NCI-H1048 (cell line): ENCODE measurements at regions not wholly inside any gene's neighbourhood (a gene's known extent, or its start where the extent isn't known, plus 50 kb on each side); places are given as distances from the start of the nearest gene placed in this dataset.

Source experiments
- DNase-seq: peaks from one replicate; lab custom pipeline; 2025; lab: John Stamatoyannopoulos, UW

DNA sequence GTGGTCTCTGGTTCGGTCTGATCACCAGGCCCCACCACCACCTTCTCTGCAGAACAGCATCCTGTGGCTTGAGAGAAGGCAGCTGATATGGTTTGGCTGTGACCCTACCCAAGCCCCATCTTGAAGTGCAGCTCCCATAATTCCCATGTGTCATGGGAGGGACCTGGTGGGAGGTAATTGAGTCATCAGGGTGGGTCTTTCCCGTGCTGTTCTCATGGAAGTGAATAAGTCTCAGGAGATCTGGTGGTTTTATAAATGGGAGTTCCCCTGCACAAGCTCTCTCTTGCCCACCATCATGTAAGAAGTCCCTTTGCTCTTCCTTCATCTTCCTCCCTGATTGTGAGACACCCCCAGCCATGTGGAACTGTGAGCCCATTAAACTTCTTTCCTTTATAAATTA is 352.3 kb upstream of the CDH5 start:
- DNase-seq, result no peak

DNA sequence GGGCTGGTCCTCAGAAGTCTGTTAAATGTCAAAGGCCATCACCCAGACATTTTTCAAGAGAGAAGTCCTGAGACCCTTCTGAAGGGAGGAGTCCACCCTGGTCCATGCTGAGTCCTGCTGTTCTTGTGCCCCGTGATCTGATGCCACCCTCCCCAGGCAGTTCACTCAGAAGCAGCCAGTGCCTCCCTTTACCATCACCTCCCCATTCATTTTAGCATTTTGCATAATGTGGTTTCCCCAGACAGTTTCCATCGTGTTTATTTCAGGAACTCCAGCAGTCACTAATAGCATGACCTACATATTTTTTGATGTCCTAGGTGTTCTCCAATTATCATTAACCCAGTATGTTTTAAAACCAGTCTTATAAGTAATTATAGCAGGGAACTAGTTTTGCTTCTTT is 353.0 kb upstream of the CDH5 start:
- DNase-seq, result no peak

DNA sequence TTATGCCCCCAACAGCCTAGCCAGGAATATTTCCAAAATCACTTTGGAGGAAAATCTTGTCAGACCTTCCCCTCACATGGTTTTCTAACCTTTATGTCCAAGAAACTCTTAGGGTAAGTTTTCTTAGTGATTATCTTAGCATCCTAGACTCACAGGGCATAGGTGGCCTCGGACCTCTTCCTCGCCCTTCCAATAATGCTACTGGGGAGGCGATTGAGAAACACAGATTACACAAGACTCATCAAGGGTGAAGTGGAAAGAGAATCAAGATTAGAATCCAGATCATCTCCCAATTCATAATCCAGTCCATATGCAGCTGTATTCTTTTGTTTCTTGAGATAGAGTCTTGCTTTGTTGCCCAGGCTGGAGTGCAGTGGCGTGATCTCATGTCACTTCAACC is 358.4 kb upstream of the CDH5 start:
- DNase-seq, result no peak

DNA sequence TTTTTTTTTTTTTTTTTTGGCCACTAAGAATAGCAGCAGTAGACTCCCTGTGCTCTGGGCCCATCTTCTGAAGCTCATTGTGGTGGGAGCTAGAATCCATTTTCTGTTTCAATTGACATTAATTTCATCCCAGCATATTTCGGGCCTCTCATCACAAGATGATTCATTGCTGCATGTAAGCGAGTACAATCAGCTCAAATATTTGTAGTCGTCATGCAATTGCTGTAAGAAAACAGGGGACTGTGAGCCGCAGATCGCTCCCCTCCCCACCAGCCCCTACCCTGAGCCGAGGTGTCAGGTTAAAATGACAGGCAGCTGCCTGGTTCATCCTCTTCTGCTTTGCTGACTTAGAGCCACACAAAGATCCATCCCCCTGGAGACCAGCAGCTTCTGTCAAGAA is 358.8 kb upstream of the CDH5 start:
- DNase-seq, result no peak

DNA sequence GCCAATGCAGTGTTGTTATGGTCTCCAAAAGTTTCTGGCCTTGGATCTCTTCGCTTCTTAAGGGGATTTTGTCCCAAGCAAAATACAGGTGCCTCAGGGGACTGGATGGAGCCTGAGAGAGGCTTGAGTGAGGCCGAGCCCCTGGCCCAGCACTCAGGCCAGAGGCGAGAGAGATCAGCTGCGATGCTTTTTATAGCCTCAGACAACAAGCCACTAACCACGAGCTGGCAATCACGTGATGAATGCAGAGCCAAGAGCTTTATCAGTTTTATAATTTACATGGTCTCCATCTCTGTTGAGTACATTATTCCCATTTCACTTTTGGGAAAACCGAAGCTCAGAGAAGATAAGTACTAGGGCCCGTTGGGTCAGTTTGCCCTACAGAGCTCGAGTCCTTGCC is 360.0 kb upstream of the CDH5 start:
- DNase-seq, result no peak

DNA sequence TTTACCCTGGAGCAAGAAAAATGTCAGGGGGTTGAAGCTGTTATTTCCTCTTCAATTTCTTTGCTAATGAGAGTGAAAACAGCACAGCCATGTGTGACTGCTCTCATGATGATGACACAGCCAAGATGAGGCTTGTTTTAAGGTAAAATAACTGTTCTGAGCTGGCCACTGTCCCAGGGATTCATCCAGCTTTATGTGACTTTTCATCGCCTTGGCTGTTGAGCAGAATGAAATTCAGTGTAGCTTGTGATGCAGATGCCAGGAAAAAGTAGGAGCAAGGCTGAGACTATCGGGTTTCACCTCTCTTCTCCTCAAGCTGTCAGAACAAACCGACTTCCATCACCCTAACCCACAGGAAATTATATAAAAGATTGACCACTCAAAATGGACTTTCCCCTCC is 361.8 kb upstream of the CDH5 start:
- no peak for DNase-seq

DNA sequence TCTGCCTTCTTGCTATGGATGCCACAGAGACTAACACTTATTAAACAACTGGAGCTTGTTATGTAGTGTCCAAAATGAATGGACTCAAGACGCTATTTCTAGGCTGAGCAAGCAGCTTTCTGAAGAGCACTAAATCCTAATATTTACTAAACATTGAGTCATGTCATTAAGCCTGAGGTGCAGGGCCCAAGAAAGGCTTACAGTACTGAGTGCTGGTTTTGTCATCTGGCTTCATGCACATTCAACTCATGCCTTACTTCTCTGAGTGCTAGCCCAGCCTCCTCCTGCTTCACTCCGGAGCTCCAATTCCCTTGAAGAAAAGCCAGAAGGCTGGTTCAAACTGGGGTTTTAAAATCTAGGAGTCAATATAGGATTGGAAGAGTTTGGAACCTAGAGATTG is 363.3 kb upstream of the CDH5 start:
- DNase-seq, result no peak

DNA sequence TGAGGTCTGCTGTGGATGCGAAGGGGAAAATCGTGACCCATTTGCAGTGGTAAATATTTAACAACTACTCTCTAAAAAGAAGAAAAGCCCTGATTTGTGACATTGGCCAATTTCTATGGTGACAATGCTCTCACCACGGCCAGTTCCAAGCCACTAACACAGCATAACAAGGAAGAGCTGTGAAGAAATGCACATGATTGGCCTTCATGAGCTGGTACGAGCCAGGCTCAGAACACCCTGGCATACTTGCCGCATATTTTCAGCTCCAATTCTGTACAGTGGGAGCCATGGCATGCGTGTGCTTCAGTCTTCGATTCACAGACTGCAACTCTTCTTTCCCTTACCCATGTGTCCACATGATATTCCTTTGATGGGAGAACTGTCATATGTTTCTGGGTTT is 363.9 kb upstream of the CDH5 start:
- DNase-seq, result no peak

DNA sequence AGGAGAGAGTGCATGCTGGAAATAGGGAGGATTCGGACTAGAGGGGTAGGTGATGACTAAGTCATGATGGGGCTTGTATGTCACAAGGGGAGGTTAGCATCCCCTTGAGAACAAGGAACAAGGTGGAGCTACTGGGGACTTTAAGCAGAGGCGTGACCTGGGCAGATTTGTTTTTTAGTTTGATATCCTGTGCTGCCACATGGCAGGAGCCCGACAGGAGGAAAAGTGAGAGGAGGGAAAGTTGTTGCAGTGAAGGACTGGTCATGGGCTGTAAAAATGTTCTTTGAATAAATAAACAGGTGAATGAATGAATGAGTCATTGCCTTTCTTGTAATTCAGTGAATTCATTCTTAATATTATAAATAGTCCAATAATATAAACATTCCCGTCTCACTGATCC is 365.1 kb upstream of the CDH5 start:
- DNase-seq, result no peak

DNA sequence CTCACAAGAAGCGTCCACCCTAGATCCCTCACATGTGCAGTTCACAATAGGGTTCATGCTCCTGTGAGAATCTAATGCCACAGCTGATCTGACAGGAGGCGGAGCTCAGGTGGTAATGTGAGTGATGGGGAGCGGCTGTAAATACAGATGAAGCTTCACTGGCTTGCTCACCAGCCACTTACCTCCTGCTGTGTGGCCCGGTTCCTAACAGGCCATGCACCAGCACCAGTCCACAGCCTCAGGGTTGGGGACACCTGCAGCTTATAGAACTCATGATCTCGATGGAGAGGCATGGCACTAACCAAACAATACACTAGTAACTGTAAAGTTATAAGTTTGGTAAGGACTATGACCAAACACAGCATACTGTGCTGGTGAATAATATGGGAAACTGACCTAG is 368.0 kb upstream of the CDH5 start:
- no peak for DNase-seq

DNA sequence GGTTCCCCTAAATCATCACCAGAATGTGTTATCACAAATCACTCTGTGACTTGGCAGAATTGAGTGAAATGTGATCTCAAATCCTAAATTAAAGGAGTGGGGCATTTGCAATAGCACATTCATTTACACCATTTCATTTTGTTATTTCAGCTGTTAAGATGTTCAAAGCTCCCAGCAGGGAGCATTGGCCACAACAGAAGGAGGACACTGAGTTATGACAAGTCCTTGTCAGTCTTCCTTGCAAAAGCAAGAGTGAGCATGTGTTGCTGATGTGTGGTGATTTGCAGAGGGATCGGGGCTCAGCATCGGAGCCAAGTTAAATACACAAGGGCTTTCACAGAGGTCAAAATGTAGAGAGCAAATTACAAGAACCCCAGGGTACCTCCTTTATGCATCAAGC is 372.2 kb upstream of the CDH5 start:
- DNase-seq, result no peak

DNA sequence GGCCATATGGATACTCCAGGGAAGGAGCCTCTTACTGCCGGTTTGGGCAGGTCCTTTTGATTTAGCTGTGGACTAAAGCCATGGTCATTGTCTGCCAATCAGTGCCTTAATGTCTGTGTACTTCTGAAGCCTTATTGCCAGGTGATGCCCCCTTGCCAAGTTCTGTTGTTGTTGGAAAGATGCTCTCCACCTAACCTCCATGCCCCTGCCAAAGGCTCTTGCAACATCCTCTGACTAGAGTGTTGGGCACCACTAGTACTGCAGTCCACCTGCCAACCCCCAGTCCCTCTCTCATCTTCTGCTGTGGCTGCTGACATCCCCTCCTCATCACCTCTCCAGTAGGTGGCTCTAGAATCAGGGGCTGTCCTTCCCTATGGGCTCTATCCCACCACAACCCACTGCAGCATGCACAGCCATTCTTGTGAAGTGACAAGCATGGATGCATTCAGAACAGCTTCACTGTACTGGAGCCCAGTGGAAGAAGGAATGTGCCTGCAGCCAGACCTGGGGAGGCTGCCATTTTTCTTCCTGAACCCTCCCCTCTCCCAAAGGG is 375.3 kb upstream of the CDH5 start:
- DNase-seq, result no peak

DNA sequence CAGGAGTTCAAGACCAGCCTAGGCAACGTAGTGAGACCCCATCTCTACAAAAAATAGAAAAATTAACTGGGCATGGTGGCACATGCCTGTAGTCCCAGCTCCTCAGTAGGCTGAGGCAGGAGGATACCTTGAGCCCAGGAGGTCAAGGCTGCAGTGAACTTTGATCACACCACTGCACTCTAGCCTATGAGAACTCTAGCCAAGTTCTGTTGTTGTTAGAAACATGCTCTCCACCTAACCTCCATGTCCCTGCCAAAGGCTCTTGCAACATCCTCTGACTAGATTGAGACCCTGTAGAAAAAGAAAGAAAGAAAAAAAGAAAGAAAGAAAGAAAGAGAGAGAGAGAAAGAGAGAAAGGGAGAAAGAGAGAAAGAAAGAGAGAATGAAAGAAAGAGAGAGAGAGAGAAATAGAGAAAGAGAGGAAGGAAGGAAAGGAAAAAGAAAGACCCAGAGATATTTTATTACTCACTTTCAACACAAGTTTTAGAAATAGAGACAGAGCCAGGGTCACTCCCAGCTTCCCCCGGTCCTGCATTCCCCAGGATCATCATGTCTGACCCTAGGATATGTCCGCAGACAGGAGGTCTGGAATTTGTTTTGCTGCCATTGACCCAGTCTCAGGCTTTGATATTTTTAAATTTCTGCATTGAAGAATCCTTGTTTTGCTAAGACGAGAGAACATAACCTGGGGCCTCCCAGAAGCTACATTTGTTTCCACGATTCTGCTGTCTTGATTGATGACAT is 376.5 kb upstream of the CDH5 start:
- no peak for DNase-seq

DNA sequence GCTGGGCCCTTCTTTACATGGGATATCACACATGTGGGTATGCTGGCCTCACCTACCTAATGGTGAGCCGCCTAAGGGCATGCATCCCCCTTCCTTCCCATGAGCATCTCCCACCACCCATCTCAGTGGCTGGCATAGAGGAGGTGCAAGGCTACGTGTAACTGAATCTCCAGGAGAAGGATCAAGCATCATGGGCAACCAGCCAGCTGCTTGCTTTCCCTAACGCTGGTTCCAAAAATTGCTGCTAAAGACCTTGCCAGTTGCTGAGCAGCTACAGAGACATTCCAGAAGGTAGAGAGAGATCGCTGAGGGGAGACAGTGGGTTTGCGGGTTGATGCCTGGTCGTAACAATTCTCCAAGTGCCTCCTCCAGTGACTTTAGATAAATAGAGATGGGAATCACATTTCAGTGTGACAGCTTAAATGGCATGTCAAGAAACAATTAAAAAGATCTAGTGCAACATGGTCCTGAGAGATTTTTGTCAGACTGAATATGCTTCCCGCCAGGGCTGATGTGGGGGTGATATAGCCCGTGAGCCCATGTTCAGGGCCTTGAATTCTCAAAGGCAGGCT is 378.4 kb upstream of the CDH5 start:
- DNase-seq, result no peak

DNA sequence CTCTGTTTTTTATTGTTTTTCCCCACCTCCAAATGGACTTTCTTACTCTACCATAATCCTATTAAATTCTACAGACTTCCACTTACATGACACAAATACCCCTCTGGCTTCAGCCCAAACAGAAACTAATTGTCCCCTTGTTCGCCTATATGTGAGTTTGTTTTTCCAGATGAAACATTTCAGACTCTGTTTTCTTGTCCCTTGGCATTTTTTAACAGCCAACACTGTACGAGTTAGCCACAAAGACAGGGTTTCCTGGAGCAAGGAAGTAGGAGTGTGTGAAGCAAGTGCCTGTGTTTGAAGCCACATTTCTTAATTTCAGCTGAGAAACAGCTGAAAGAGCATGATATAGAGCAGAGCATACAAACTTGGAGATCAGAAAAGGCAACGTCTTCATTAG is 382.2 kb upstream of the CDH5 start:
- DNase-seq, result no peak

DNA sequence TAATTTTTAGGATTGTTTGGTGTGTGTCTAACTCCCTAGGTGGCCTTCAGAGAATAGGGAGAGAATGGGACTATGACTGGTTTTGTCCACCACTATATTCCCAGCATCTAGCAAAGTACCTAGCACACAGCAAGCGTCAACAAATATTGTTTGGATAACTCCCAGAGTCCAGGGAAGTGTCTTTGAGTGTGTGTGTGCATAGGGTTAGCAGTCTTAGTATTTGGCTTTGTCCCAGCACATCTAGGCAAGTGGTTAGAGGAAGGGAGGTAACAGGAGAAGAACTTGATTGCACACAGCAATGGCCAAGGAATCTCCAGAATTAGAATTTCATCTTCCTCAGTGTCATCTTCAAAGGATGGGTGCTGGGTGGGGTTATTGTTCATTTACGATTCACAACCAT is 385.4 kb upstream of the CDH5 start:
- DNase-seq, result no peak

DNA sequence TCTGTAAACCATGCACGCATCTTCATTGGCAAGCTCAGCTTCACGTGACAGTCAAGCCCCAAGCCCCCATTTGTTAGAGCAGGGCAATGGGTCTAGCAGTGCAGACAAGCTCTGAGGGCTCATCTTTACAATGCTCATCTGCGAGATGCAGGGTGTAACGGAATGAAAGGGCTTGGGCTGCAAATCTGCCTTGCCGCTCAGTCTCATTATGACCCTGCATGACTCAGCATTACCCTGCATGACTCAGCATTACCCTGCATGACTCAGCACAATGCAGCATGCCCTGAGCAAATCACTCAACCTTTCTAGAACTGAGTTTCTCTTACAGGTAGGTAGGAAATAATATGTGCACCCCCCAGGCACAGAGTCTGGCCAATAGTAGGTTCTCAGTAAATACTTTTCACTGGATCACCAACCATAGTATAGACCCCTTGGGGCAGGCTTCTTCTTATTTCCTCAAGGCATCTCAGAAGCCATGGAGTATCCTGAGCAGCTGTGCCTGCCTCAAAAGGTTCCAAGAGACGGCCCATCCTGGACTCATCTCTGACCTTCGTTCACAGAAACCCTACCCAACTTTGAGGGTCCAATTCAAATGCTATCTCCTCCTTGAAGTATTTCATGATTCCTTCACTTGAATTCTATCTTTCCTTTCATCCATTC is 391.3 kb upstream of the CDH5 start:
- DNase-seq, result no peak

DNA sequence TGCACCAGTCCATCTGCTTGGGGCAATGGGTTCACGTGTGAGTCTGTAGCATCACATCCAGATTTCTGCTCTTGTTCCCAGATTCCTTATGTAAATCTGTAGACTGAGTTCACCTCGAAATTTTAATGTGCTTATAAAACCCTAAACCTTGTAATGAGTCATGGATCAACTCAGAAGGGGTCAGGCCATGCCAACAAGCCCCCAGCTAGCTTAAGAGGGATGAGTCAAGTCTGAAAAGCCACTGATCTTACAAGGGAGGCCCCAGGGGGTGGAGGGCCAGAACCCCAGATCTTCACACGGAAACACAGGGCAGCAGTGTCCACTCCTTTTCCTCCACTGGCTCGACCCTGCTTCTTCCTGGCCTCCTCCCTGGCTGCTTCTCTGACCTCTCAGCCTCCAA is 399.1 kb upstream of the CDH5 start:
- DNase-seq, result no peak

DNA sequence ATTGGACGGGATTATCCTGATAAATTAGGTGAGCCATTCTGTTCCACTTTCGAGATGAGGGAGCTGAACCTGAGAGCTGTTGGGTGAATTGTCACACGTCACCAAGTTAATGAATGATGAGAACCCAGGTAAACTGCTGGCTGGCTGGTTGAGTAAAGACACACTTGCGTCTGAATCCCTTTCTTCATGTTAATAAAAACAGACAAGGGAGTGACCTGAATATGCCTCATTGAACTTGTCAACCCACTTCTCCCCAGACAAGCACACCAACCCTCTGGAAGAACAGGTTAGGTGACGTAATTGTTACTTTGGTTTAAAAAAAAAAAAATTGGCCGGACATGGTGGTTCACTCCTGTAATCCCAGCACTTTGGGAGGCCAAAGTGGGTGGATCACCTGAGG is 400.9 kb upstream of the CDH5 start:
- no peak for DNase-seq

DNA sequence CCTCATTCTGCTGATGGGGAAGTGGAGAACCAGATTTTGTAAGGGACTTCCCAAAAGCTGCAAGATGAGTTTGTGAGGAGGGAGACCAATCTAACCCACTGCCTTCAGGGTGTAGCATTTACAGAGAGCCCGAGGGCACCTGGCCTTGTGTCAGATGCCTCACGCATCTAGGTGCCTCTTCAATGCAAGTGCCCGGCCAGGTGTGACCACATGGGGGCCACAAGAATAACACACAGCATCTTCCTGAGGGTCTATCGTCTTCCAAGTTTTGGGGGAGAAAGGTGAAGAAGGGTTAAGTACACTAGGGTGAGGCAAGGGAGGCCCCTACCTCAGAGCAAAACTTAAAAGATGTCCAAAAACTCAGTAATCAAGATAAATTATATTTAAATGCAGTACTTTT is 401.7 kb upstream of the CDH5 start:
- no peak for DNase-seq

DNA sequence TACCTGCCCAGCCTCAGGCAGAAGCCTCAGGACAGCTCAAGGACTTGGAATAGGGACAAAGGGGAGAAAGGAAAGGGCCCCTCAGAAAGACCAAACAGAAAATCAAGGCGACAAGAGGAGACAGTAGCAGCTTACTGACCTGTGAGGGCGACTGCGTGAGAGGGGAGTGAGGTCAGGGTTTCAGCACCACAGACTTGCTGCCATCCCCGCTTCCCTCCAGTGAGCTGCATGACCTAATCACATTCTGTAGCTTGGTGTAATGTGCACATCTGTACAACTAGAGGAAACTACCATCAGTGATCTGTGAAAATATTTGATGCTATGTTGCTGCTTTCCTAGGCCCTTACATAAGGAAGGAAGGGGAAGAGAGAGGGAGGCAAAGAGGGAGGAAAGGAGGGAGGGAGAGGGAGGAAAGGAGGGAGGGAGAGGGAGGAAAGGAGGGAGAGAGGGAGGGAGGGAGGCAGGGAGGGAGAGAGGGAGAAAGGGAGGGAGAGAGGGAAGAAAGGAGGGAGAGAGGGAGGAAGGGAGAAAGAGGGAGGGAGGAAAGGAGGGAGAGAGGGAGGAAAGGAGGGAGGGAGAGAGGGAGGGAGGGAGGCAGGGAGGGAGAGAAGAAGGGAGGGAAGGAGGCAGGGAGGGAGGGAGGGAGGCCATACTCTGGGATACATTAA is 404.9 kb upstream of the CDH5 start:
- no peak for DNase-seq

DNA sequence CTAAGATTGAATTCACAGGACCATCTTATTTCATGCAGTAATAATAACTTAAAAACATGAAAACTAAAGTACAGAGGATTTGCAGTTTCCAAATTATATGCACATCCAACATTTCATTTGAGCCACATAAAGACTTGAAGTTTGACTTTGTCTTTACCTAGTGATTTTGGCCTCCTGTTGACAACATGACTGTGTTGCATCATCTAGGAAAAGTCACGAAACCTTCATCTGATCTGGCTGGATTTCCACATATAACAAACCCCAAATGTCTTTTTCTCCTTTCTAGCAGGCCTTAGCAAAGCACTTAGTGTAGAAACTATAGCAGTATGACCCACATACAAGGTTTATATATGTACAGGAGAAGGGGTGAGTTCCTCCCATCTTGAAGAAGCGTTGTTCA is 406.5 kb upstream of the CDH5 start:
- no peak for DNase-seq

DNA sequence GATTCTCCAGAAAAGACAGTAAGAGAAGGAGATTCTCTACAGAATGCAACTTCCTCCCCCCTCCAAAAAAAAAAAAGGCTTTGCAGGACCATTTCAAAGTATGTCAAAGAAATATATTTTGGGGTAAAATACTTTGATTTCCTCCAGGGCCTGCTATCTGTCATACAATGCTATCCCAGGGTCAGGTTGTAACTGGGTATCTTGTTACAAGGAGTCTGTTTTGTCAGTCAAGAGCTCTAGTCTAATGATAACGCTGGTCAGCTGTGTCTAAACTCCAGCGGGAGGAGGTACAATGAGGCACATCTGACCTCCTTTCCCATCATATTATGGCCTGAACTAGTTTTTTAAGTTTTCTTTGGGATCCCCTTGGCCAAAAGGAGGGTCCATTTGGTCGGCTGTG is 408.4 kb upstream of the CDH5 start:
- no peak for DNase-seq
